DMS 273 treated with DMSO at 0.1 percent for 48 hours (cell line): ENCODE measurements at regions not wholly inside any gene's neighbourhood (a gene's known extent, or its start where the extent isn't known, plus 50 kb on each side); places are given as distances from the start of the nearest gene placed in this dataset.
A peak's percentile ranks its signal among the peaks of the same experiment; 100 is the strongest.

ENCODE experiments used
- DNase-seq: peaks from one replicate; lab custom pipeline; 2025; lab: John Stamatoyannopoulos, UW

GRCh38 chr11:12315024-12315423, 62.3 kb upstream of the PARVA start:
- no peak for DNase-seq

GRCh38 chr11:12316432-12316831, 60.9 kb upstream of the PARVA start:
- DNase-seq = peak; percentile 1

- DNase-seq = peak; percentile 98
Observed at GRCh38 chr11:12318791-12319438, 58.5 kb upstream of the PARVA start.

- DNase-seq = peak; percentile 97
Observed at GRCh38 chr11:12319461-12319951, 57.9 kb upstream of the PARVA start.

GRCh38 chr11:12319988-12320387, 57.4 kb upstream of the PARVA start:
- peak; percentile 36 for DNase-seq

GRCh38 chr11:12321217-12321937, 56.0 kb upstream of the PARVA start:
- DNase-seq = no peak

GRCh38 chr11:12324585-12324984, 52.8 kb upstream of the PARVA start:
- no peak for DNase-seq
